Nephron progenitor cell (in vitro differentiated cells): ENCODE measurements at regions not wholly inside any gene's neighbourhood (a gene's known extent, or its start where the extent isn't known, plus 50 kb on each side); places are given as distances from the start of the nearest gene placed in this dataset.

ENCODE experiments used
- DNase-seq: peaks from one replicate; pipeline ENCODE4 v3.0.0; 2021
- H3K27ac Mint-ChIP-seq: 2 replicates; pipeline ENCODE4 v1.8.0; 2021; ENCODE audit warnings: mild to moderate bottlenecking, moderate library complexity, mixed read lengths
- H3K27me3 Mint-ChIP-seq: 2 replicates; pipeline ENCODE4 v1.8.0; 2021; ENCODE audit warnings: mild to moderate bottlenecking, low read depth, mixed read lengths; ENCODE audit not compliant: poor library complexity
- H3K36me3 Mint-ChIP-seq: 2 replicates; pipeline ENCODE4 v1.8.0; 2021; ENCODE audit warnings: low read depth, mixed read lengths
- H3K4me1 Mint-ChIP-seq: 2 replicates; pipeline ENCODE4 v1.8.0; 2021; ENCODE audit warnings: mixed read lengths
- H3K4me3 Mint-ChIP-seq: 2 replicates; pipeline ENCODE4 v1.8.0; 2021; ENCODE audit warnings: mild to moderate bottlenecking, moderate library complexity, mixed read lengths
- H3K9me3 Mint-ChIP-seq: 2 replicates; pipeline ENCODE4 v1.8.0; 2021; ENCODE audit warnings: mild to moderate bottlenecking, moderate library complexity, mixed read lengths
- CTCF ChIP-seq: fragments of 200-600 bp; sonication (generic); IDR thresholded peaks from 2 replicates; pipeline ENCODE4 v1.5.0; 2021; ENCODE audit warnings: antibody characterized with exemption

GRCh38 chr12:58450868-58451482 is 469.3 kb downstream of the LRIG3 start:
- H3K27ac Mint-ChIP-seq: no peak overlapping the region
- no peaks in the 10 kb centered on the region for H3K27me3 Mint-ChIP-seq
- no peaks in the 10 kb centered on the region for H3K9me3 Mint-ChIP-seq
- TF ChIP-seq CTCF: no peak
- no peaks in the 10 kb centered on the region for H3K36me3 Mint-ChIP-seq
- H3K4me3 Mint-ChIP-seq: no peak overlapping the region
- DNase-seq: no peak
- no peaks in the 10 kb centered on the region for H3K4me1 Mint-ChIP-seq

- Mint-ChIP-seq H3K27ac (no peak overlapping the region), H3K9me3 (no peaks in the 10 kb centered on the region), H3K27me3 (no peaks in the 10 kb centered on the region), H3K36me3 (no peaks in the 10 kb centered on the region), H3K4me1 (no peaks in the 10 kb centered on the region), H3K4me3 (no peak overlapping the region)
- no peak for DNase-seq
- no peak for TF ChIP-seq CTCF
Measured at GRCh38 chr12:58452546-58452945, 467.8 kb downstream of the LRIG3 start.

- no peak for TF ChIP-seq CTCF
- H3K4me3 Mint-ChIP-seq: no peak overlapping the region
- no peaks in the 10 kb centered on the region for H3K9me3 Mint-ChIP-seq
- H3K27me3 Mint-ChIP-seq: no peaks in the 10 kb centered on the region
- no peaks in the 10 kb centered on the region for H3K4me1 Mint-ChIP-seq
- H3K36me3 Mint-ChIP-seq: no peaks in the 10 kb centered on the region
- DNase-seq: no peak
- no peak overlapping the region for H3K27ac Mint-ChIP-seq
Measured at GRCh38 chr12:58453306-58453705, 467.0 kb downstream of the LRIG3 start.

- DNase-seq: no peak
- no peaks in the 10 kb centered on the region for H3K9me3 Mint-ChIP-seq
- no peak overlapping the region for H3K4me3 Mint-ChIP-seq
- H3K27ac Mint-ChIP-seq: no peak overlapping the region
- no peaks in the 10 kb centered on the region for H3K27me3 Mint-ChIP-seq
- no peaks in the 10 kb centered on the region for H3K4me1 Mint-ChIP-seq
- no peak for TF ChIP-seq CTCF
- H3K36me3 Mint-ChIP-seq: no peaks in the 10 kb centered on the region
Measured at GRCh38 chr12:58455136-58455535, 465.2 kb downstream of the LRIG3 start.

- no peak overlapping the region for H3K27ac Mint-ChIP-seq
Measured at GRCh38 chr12:58458102-58458501, 462.2 kb downstream of the LRIG3 start.

More at GRCh38 chr12:58458102-58458501, 462.2 kb downstream of the LRIG3 start:
- no peaks in the 10 kb centered on the region for H3K9me3 Mint-ChIP-seq
- no peaks in the 10 kb centered on the region for H3K36me3 Mint-ChIP-seq
- DNase-seq: no peak
- no peak overlapping the region for H3K4me3 Mint-ChIP-seq
- TF ChIP-seq CTCF: no peak
- no peaks in the 10 kb centered on the region for H3K27me3 Mint-ChIP-seq
- no peaks in the 10 kb centered on the region for H3K4me1 Mint-ChIP-seq
